ENCODE measurements at regions not wholly inside any gene's neighbourhood (a gene's known extent, or its start where the extent isn't known, plus 50 kb on each side); places are given as distances from the start of the nearest gene placed in this dataset.

DNA sequence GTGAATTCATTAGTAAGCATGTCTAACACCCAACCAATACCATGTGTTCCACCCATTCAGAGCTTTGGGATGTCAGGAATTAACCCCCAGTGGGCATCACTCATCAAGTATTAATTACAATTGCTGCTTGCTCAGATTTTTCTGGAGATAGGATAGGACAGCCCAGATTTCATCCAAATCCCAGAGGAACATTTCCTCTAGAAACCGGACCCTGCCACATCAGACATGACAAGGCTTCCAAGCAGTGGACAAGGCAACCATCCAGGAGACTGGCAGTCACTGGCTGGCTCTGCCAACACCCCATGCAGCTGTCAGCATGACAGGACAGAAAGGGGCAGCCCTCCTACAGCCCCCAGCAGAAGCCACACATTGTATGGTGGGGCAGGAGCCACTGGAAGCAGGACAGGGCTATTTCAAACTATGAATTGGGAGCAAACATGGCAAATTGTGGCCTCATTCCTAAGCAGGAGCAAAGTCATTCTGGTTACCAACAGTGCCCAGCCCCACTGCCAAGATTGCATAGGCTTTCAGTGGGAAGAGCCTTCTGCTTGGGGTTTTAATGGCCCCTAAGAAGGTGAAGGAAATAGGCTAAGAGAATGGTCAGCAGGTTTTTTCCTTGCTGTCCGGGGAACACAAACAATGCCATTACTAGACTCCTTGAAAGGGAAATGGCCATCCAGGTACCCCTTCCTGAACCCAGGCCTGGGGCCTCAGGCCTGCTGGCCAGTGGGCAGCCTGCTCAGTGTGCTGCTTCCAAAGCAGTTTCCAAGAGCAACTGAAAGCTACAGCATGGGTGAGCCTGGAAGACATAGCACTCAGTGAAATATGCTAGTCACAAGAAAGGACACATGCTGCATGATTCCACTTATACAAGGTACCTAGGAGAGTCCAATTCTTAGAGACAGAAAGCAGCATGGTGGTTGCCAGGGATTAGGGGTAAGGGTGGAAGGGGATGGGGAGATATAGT lies 294.7 kb upstream of the SLC30A5 start:
- no peak for TF ChIP-seq CTCF (IDR thresholded peaks at IDR 0.05; ENCODE audit: low read depth, low read length)
- Histone ChIP-seq H3K27ac (no peak overlapping the region), H3K9me3 (ENCODE audit: severe bottlenecking) (no peaks in the 10 kb centered on the region), H3K36me3 (no peaks in the 10 kb centered on the region), H3K27me3 (ENCODE audit: insufficient read depth, low read depth, severe bottlenecking) (no peaks in the 10 kb centered on the region), H3K4me3 (ENCODE audit: low read depth, low read length) (no peak overlapping the region)
- no peak for DNase-seq

- Histone ChIP-seq H3K27me3 (ENCODE audit: insufficient read depth, low read depth, severe bottlenecking) (no peaks in the 10 kb centered on the region), H3K9me3 (ENCODE audit: severe bottlenecking) (peaks cover 8% of the 10 kb centered on the region), H3K27ac (no peak overlapping the region), H3K36me3 (no peaks in the 10 kb centered on the region), H3K4me3 (ENCODE audit: low read depth, low read length) (no peak overlapping the region)
- no peak for TF ChIP-seq CTCF (IDR thresholded peaks at IDR 0.05; ENCODE audit: low read depth, low read length)
- DNase-seq = no peak
These were observed 291.4 kb upstream of the SLC30A5 start for GRCh38 chr5:68802430-68802829.

DNA sequence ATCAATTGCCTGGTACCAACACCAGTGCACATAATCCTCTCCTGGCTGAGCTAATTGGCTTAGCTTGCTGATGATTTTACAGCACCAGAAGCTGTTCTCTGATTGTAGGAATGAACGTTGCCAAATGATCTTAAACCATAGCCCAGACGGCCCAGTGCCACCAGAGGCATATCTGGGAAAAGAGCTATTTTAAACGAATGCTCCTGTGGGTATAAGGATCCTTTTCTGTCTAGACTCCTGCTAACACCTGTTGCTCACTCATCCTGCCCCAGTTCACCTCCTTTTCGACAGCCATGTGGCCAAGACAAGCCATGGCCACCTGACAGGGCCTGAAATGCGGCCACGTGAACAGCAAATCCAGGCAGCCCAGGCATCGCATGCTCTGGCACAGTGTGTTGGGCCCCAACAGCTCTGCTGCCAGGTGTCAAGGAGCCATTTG lies 289.9 kb upstream of the SLC30A5 start:
- Histone ChIP-seq H3K36me3 (no peaks in the 10 kb centered on the region), H3K27ac (no peak overlapping the region), H3K27me3 (ENCODE audit: insufficient read depth, low read depth, severe bottlenecking) (no peaks in the 10 kb centered on the region), H3K4me3 (ENCODE audit: low read depth, low read length) (no peak overlapping the region), H3K9me3 (ENCODE audit: severe bottlenecking) (peaks cover 8% of the 10 kb centered on the region)
- peak; percentile 23 for DNase-seq
- no peak for TF ChIP-seq CTCF (IDR thresholded peaks at IDR 0.05; ENCODE audit: low read depth, low read length)

DNA sequence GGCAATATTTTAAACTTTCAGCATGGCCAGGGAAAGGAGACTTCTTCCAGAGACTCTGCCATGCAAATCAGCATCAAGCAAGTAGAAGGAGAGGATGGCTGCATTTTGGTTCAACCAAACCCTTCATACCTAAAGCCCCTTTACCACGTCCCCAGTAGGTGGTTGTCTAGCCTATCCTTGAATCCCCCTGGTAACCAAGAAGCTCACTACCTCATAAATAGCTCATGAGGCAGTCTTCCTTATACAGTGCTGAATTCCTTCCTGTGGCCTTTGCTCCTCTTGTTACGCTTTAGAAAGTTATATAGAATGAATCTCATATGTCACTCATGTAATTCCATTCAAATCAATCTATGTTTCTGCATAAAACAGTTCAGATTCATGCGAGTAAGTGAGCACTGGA lies 289.5 kb upstream of the SLC30A5 start:
- no peaks in the 10 kb centered on the region for H3K27me3 ChIP-seq (ENCODE audit: insufficient read depth, low read depth, severe bottlenecking)
- H3K4me3 ChIP-seq (ENCODE audit: low read depth, low read length) = no peak overlapping the region
- no peaks in the 10 kb centered on the region for H3K36me3 ChIP-seq
- DNase-seq = no peak
- H3K9me3 ChIP-seq (ENCODE audit: severe bottlenecking) = peaks cover 10% of the 10 kb centered on the region
- no peak for TF ChIP-seq CTCF (IDR thresholded peaks at IDR 0.05; ENCODE audit: low read depth, low read length)
- H3K27ac ChIP-seq = no peak overlapping the region

DNA sequence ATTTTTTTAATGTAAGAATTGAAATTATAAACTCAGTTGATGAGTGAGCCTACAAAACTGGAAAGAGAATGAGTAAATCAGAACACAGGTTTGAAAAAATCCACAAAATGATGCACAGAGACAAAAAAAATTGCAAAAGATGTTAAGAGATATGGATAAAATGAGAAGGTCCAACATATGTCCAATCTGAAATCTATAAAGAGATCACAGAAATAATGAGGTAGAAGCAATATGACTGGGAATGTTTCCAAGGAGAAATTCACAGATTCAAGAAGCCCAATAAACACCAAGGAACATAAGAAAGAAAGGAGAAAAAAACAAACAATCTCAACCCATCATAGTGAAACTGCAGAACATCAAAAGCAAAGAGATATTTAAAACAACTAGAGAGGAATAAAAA lies 288.4 kb upstream of the SLC30A5 start:
- Histone ChIP-seq H3K27me3 (ENCODE audit: insufficient read depth, low read depth, severe bottlenecking) (no peaks in the 10 kb centered on the region), H3K36me3 (no peaks in the 10 kb centered on the region), H3K4me3 (ENCODE audit: low read depth, low read length) (no peak overlapping the region), H3K27ac (no peak overlapping the region), H3K9me3 (ENCODE audit: severe bottlenecking) (peaks cover 12% of the 10 kb centered on the region)
- no peak for DNase-seq
- no peak for TF ChIP-seq CTCF (IDR thresholded peaks at IDR 0.05; ENCODE audit: low read depth, low read length)
